ENCODE measurements at regions not wholly inside any gene's neighbourhood (a gene's known extent, or its start where the extent isn't known, plus 50 kb on each side); places are given as distances from the start of the nearest gene placed in this dataset.

GRCh38 chr20:12020846-12021245 is 103.2 kb downstream of the BTBD3 start:
- no peak for DNase-seq (ENCODE audit: low read depth in 4 of 4, low spot score in 1 of 4)

- DNase-seq (ENCODE audit: low read depth in 4 of 4, low spot score in 1 of 4), result no peak
Measured at GRCh38 chr20:12022126-12022525, 104.4 kb downstream of the BTBD3 start.

DNA sequence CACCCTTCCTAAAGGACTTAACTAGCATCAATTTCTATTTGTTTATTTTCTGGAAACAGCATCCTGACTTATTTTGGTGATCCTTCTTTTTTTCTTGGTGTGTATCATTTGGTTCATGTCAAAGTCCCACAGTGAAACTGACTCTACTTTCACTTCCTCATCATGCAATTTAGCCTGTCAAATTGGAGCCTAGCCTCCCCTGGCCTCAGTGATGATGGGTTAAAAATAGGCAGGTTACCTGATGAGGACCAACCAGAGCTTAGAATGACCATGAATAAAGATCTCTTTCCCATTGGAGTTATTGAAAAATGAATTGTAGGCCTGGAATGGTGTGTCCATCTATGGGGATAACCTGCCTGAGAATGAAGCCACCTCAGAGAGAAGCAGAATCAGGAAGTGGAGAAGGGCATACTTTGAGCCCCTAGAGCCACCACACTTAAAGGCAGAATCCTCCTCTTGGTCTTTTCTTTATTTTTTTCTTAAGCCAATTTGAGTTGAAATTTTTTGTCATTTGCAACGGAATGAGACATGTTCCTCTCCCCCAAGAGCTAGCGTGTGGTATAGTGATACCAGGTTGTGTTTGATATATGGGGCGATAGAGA is 105.6 kb downstream of the BTBD3 start:
- DNase-seq (ENCODE audit: low read depth in 4 of 4, low spot score in 1 of 4), result no peak

GRCh38 chr20:12028771-12029170 is 111.1 kb downstream of the BTBD3 start:
- no peak for DNase-seq (ENCODE audit: low read depth in 4 of 4, low spot score in 1 of 4)

GRCh38 chr20:12030470-12030869 is 112.8 kb downstream of the BTBD3 start:
- no peak for DNase-seq (ENCODE audit: low read depth in 4 of 4, low spot score in 1 of 4)

DNA sequence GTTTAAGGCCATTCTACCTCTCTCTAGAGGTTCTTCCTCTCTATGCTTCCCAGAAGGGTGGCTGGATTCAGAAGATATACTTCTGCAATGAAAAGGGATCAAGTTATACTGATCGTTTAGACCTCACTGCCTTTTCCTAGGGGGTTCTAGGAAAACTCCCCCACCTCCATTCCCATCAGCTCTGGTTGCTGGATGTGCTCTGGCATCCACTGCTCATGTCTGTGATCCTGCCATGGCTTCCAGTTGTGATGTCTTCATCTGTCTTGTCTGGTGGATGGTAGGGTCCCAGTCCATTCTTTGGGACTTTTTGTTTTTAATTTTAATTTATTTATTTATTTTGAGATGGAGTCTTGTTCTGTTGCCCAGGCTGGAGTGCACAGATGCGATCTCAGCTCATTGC is 118.4 kb downstream of the BTBD3 start:
- DNase-seq (ENCODE audit: low read depth in 4 of 4, low spot score in 1 of 4), result no peak

DNA sequence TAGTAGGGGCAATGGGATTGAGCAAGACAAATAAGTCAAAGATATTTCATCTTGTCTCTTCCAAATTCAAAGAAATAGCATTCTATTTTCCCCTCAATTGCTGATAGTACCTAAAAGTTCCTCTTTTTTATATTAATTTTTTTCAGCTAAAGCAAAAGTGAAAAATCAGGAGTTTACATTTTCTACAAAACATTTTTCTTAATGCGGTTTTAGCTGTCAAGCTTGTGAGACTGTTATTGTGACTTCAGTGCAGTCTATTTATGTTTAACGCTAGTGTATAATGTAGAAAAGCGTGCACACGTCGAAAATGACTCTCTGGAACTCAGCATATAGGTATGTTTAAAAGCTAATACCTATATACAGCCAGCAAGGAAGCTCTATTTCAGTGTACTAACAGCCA is 119.8 kb downstream of the BTBD3 start:
- DNase-seq (ENCODE audit: low read depth in 4 of 4, low spot score in 1 of 4), result no peak

- no peak for DNase-seq (ENCODE audit: low read depth in 4 of 4, low spot score in 1 of 4)
Measured at GRCh38 chr20:12040261-12040660, 122.6 kb downstream of the BTBD3 start.

- DNase-seq (ENCODE audit: low read depth in 4 of 4, low spot score in 1 of 4), result no peak
Measured at GRCh38 chr20:12044969-12045368, 127.3 kb downstream of the BTBD3 start.

GRCh38 chr20:12047838-12048432 is 130.2 kb downstream of the BTBD3 start:
- no peak for DNase-seq (ENCODE audit: low read depth in 4 of 4, low spot score in 1 of 4)

GRCh38 chr20:12049125-12049524 is 131.4 kb downstream of the BTBD3 start:
- DNase-seq (ENCODE audit: low read depth in 4 of 4, low spot score in 1 of 4), result no peak

GRCh38 chr20:12051206-12052163 is 133.8 kb downstream of the BTBD3 start:
- DNase-seq (ENCODE audit: low read depth in 4 of 4, low spot score in 1 of 4), result no peak

DNA sequence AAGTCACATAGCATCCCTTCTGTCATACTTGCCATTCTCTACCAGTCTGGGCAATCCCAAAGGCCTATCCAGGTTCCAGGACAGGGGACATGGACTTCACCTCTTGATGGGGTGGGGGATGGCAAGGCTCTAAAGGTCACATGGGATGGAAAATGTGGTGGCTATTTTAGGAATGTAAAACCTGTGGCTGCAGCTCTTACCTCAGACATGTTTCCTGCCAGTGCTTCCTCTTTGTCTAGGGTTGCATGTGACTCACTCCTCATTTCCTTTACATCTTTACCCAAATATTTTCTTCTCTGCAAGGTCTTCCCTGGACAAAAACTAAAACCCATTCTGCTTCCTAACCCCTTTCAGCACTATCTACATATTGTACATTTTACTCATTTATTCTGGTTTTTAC is 135.7 kb downstream of the BTBD3 start:
- DNase-seq (ENCODE audit: low read depth in 4 of 4, low spot score in 1 of 4), result no peak

DNA sequence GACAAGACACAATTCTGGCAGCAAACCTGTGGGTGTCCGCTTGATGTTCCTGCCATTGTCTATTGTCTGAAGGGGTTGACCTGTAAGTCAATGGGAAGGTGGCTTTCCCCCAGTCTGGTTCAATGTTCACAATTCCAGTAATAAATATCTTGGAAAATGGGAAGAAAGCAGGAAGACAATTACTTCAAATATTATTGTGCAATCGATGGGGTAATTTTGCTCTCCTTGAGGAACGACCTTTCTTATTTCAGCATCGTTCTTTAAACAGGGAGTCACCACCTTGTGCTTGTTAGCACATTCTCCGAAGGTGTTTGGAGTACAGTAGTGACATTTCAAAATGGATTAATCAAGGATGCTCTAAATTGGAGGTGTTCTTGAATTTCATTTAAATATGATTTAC is 136.9 kb downstream of the BTBD3 start:
- DNase-seq (ENCODE audit: low read depth in 4 of 4, low spot score in 1 of 4), result no peak

DNA sequence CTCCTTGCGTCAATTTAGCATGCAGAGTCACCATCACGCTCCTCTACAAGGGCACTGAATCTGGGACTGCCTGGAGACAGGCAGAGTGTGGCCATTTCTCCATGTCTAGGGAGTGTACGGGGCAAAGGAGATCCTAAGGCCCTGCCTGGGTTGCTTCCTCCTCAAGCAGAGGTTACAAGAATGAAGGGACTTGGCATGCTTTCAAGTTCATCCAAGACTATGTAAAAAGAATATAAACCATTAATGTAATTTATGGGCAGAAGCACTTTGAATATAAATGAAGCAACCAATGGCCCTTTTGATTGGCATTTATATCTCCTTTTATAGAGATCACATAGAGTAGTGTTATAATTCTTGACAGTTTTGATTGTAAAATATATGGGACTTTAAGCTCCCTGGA is 137.5 kb downstream of the BTBD3 start:
- no peak for DNase-seq (ENCODE audit: low read depth in 4 of 4, low spot score in 1 of 4)

GRCh38 chr20:12056839-12057238 is 139.1 kb downstream of the BTBD3 start:
- DNase-seq (ENCODE audit: low read depth in 4 of 4, low spot score in 1 of 4), result no peak

GRCh38 chr20:12057778-12058177 is 140.1 kb downstream of the BTBD3 start:
- DNase-seq (ENCODE audit: low read depth in 4 of 4, low spot score in 1 of 4), result no peak

DNA sequence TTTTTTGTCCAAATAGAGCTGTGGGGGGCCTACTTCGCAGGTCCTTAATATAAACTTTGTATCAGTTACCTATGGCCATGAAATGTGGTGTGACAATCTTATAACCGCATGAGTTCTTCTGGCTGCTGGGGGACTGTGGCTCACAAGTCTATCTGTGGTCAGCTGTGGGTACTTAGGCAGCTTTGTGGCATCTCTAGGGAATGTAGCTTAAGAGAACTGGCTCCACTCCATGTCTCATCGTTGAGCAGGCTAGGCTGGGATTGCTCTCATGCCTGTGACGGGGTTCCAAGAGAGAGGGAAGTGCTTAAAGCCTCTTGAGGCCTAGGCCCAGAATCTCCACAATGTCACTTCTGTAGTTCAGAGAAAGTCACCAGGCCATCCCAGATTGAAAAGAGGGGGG is 140.5 kb downstream of the BTBD3 start:
- no peak for DNase-seq (ENCODE audit: low read depth in 4 of 4, low spot score in 1 of 4)

- no peak for DNase-seq (ENCODE audit: low read depth in 4 of 4, low spot score in 1 of 4)
Measured at GRCh38 chr20:12061466-12061865, 143.8 kb downstream of the BTBD3 start.

DNA sequence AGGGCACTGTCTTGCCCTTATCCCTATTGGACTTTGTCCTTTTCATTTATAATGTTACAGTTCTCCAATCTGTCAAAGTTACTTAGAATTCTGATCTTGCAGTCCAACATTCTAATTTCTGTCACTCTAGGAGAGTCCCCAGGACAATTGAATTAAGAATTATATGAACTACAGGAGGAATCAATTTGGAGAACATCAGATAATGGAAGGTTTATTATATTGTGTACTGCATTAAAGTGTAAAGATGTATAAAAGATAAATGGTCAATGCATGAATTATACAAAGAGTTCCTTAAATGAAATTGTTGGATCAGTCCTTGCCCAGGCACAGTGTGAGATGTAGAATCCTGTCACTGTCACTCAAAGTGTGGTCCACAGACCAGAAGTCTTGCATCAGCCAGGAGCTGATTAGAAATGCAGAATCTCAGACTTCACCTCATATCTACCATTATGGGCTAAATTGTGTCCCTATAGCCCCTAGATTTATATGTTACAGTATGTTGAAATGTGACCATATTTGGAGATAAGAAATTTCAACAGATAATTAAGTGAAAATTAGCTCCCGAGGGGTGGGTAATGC is 145.5 kb downstream of the BTBD3 start:
- DNase-seq (ENCODE audit: low read depth in 4 of 4, low spot score in 1 of 4), result no peak

DNA sequence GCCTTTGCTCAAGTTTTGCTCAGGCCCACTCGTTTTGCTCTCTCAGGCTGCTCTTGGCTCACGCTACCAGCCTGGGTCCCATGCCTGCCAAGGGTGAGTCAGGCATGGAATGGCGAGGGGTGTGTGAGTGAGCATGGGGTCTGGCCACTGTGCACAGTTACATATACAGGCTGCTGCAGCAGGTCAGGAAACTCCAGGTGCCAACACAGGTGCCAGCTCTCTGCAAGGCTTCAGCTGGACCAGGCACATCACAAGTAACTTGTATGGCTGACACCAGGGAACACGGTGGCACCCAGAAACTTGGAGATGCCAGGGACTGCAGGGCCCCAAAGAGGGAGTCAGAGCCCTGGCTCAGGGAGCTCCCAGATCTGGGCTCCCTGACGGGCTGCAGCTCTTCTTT is 146.8 kb downstream of the BTBD3 start:
- no peak for DNase-seq (ENCODE audit: low read depth in 4 of 4, low spot score in 1 of 4)

DNA sequence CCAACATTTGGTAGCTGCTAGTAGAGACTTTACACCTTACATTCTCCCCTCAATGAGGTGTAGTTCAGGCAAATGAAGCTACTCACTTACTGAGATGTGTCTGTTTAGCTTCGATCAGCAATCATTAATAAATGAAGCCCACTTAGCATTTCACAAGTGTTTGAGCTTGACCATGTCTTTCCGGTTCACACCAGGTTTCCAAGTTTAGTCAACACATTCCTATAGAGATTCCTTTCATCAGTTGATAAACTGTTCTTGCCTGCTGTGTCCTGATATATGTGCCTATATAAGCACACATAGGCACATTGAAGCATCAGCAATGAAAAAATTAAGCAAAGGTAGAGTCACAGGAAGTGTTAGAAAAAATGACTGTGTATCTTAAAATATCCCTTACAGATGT is 150.0 kb downstream of the BTBD3 start:
- no peak for DNase-seq (ENCODE audit: low read depth in 4 of 4, low spot score in 1 of 4)
